Tibial artery (tissue), 4 donors: ENCODE measurements at regions not wholly inside any gene's neighbourhood (a gene's known extent, or its start where the extent isn't known, plus 50 kb on each side); places are given as distances from the start of the nearest gene placed in this dataset.

Experiments used
- DNase-seq, 2 donors: peaks; one replicate each; pipeline ENCODE4 v3.0.0-alpha.2; 2019
- H3K27ac ChIP-seq, 2 donors: fragments of 200-600 bp; sonication (generic) in 1 of 2; 1 replicate in 1 of 2; 2 replicates in 1 of 2; pipeline ENCODE4 v1.5.1; 2018 to 2019; ENCODE audit warnings: mild to moderate bottlenecking in 1 of 2
- H3K27me3 ChIP-seq, 2 donors: fragments of 200-600 bp; sonication (generic) in 1 of 2; one replicate each; pipeline versions ENCODE4 v1.5.1 to v1.6.0; 2016 to 2019
- H3K36me3 ChIP-seq, 3 donors: fragments of 200-600 bp; sonication (generic) in 2 of 3; one replicate each; pipeline ENCODE4 v1.5.1; 2016 to 2019; ENCODE audit warnings: mild to moderate bottlenecking in 2 of 3
- H3K4me1 ChIP-seq, 4 donors: fragments of 200-600 bp; sonication (generic) in 2 of 4; 1 replicate in 3 of 4; 2 replicates in 1 of 4; pipeline ENCODE4 v1.5.1; 2016 to 2019
- H3K4me3 ChIP-seq, 2 donors: fragments of 200-600 bp; sonication (generic) in 1 of 2; 1 replicate in 1 of 2; 2 replicates in 1 of 2; pipeline ENCODE4 v1.5.1; 2018 to 2019; ENCODE audit warnings: mild to moderate bottlenecking in 2 of 2
- H3K9me3 ChIP-seq, 3 donors: fragments of 200-600 bp; sonication (generic) in 1 of 3; one replicate each; pipeline ENCODE4 v1.5.1; 2016 to 2019
- intact Hi-C: fragments of 100-400 bp; cut with DNase I; formaldehyde crosslinking; loops from one replicate; pipeline ENCODE4 v1.15.0; 2023; ENCODE audit warnings: low total_unique reads
- TF ChIP-seq, protein P1 (sequence below), 2 experiments: fragments of 200-600 bp in 1 of 2; fragments of 450-650 bp in 1 of 2; IDR thresholded peaks; one replicate each; pipeline ENCODE4 v1.5.1; 2017 to 2019; ENCODE audit warnings: antibody characterized with exemption in 2 of 2, mild to moderate bottlenecking in 1 of 2, moderate library complexity in 1 of 2

DNA sequence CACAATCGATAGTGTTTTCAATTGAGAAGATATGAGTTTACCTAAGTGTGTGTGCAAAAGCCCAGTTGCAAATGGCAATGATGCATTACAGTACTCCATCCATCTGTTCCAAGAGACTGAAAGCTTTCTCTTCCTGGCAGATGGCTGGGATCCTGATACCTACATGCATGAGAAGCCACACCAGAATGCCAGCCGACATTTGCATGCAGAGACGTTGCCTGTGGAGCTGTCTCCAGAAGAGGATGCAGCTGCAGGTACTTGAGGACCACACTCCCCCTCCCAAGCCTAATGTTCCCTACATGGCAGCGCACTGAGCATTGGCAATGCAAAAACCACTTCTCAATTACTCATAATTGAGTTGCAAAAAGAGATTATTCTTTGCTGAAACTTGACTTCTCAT lies 332.1 kb downstream of the WDR11 start:
- DNase-seq, result no peak
- Histone ChIP-seq H3K9me3 (no peaks in the 10 kb centered on the region), H3K4me3 (no peak overlapping the region), H3K27me3 (no peaks in the 10 kb centered on the region), H3K27ac (no peak overlapping the region), H3K4me1 (no peaks in the 10 kb centered on the region), H3K36me3 (no peaks in the 10 kb centered on the region)
- TF ChIP-seq, protein P1, sequence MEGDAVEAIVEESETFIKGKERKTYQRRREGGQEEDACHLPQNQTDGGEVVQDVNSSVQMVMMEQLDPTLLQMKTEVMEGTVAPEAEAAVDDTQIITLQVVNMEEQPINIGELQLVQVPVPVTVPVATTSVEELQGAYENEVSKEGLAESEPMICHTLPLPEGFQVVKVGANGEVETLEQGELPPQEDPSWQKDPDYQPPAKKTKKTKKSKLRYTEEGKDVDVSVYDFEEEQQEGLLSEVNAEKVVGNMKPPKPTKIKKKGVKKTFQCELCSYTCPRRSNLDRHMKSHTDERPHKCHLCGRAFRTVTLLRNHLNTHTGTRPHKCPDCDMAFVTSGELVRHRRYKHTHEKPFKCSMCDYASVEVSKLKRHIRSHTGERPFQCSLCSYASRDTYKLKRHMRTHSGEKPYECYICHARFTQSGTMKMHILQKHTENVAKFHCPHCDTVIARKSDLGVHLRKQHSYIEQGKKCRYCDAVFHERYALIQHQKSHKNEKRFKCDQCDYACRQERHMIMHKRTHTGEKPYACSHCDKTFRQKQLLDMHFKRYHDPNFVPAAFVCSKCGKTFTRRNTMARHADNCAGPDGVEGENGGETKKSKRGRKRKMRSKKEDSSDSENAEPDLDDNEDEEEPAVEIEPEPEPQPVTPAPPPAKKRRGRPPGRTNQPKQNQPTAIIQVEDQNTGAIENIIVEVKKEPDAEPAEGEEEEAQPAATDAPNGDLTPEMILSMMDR (IDR thresholded peaks at IDR 0.05), result no peak
- intact Hi-C loops, result no loop called here

DNA sequence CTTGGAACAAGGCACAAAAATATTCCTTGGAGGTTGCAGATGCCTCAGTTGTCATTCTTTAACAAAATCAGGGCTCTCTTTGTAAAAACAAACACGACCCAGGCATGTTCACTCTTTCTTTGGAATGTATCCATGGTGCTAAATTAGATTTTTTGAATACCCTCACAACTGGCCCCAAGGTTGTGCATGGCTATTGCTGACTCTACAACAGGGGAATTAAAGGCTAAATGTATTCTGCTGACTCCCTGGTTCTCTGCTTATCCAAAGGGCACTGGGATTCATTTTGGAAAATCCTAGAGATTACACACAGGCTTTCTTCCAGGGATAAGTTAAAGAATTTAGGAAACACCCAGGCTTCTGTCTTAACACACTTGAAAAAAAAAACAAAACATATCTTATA lies 332.5 kb downstream of the WDR11 start:
- no peaks in the 10 kb centered on the region for H3K36me3 ChIP-seq
- H3K4me1 ChIP-seq, result no peaks in the 10 kb centered on the region
- no peak overlapping the region for H3K4me3 ChIP-seq
- no peak for DNase-seq
- intact Hi-C loops, result no loop called here
- no peak overlapping the region for H3K27ac ChIP-seq
- H3K9me3 ChIP-seq, result no peaks in the 10 kb centered on the region
- TF ChIP-seq, protein P1 (IDR thresholded peaks at IDR 0.05), result no peak
- no peaks in the 10 kb centered on the region for H3K27me3 ChIP-seq

DNA sequence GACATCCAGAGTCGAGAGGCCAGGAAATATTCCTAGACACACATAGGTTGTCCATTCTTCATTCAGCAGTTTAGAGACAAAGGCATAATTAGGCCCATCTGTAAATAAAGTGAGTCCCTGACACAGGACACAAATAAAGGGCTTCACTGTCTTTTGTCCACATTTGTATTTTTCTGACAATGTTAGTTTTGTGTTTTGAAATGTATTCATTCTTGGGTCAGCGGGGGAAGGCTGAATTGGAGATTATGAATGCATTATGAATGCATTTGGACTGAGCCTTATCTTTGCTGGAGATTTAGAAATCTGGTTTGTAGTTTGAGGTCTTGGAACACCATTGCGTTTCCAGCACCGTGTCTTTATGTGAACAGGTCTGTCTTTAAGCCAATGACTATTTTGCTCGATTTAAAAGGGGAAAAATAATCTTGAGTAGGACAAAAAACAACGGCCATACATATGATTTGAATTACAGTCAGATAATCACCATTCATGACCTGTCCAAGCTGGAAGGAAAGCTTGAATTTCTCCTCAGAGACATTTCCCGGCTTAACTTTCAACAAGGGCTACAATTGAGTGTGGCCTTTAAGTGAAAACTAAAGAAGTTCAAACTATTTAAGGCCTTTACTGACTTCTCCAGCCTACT lies 334.8 kb downstream of the WDR11 start:
- H3K27ac ChIP-seq, result no peak overlapping the region
- intact Hi-C loops, result no loop called here

DNA sequence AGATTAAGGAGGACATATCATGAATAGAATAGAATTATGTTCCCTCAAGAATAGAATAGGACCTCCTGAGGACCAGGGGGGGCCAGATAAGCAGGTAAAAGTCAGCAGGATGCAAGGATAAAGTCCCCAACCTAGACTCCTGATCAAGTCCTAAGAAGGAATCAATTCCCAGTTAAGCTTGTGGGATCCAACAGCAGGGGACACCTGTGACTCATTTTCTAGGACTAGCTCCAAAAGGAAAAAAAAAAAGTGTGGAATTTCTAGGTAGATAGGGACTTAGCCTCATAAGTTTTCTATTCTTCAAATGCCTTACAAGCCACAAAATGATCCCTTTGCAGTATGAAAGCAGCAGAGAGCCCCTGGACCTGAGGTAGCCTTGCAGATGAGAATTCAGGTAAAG lies 336.2 kb downstream of the WDR11 start:
- no peaks in the 10 kb centered on the region for H3K9me3 ChIP-seq
- H3K4me1 ChIP-seq, result no peaks in the 10 kb centered on the region
- H3K27me3 ChIP-seq, result no peaks in the 10 kb centered on the region
- no peaks in the 10 kb centered on the region for H3K36me3 ChIP-seq
- H3K4me3 ChIP-seq, result no peak overlapping the region
- DNase-seq, result no peak
- intact Hi-C loops, result no loop called here
- TF ChIP-seq, protein P1 (IDR thresholded peaks at IDR 0.05), result no peak
- H3K27ac ChIP-seq, result no peak overlapping the region

More for the DNA sequence above, 334.8 kb downstream of the WDR11 start:
- TF ChIP-seq, protein P1 (IDR thresholded peaks at IDR 0.05), result no peak
- Histone ChIP-seq H3K9me3 (no peaks in the 10 kb centered on the region), H3K27me3 (no peaks in the 10 kb centered on the region), H3K4me3 (no peak overlapping the region), H3K4me1 (no peaks in the 10 kb centered on the region), H3K36me3 (no peaks in the 10 kb centered on the region)
- no peak for DNase-seq

DNA sequence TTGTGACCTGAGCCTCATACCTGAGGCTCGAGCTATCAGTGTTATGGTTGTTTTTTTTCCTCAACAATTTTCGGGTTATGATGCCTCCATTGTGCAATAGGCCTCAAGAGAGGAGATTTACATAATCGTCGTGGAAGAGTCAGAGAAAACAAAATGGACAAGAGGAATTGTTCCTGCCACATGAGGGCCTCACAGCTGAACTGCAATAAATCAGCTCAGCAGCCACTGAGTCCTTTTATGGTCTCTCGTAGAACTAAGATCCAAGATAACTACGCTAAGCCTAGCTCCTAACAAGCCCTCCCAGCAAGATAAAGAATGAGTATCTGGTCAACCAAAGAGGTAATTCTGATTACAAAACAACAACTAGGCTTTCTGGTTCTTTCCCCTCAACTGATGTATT lies 336.8 kb downstream of the WDR11 start:
- intact Hi-C loops, result no loop called here
- H3K36me3 ChIP-seq, result no peaks in the 10 kb centered on the region
- no peaks in the 10 kb centered on the region for H3K27me3 ChIP-seq
- DNase-seq, result peak in 1 of 2 donors; percentile 39
- no peak overlapping the region for H3K27ac ChIP-seq
- TF ChIP-seq, protein P1 (IDR thresholded peaks at IDR 0.05), result no peak
- H3K9me3 ChIP-seq, result no peaks in the 10 kb centered on the region
- H3K4me1 ChIP-seq, result no peaks in the 10 kb centered on the region
- no peak overlapping the region for H3K4me3 ChIP-seq

DNA sequence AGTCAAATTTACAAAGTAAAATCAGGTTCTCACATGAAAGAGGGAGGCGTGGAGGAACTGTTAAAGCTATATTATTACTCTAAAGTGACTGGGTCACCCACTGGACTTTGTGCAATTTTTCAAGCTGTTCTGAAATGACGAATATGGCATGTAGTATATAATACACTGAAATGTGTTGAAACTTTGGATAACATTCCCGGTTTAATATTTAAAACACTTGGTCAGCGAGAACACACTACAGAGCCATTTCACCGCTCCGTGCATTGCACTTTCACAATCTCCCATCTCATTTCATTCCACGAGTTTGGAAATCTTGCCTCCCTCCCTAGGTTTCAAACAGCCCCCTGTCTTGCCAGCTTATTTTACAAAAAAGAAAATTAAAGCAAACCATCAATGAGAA lies 337.9 kb downstream of the WDR11 start:
- intact Hi-C loops, result no loop called here
- H3K27me3 ChIP-seq, result no peaks in the 10 kb centered on the region
- H3K27ac ChIP-seq, result no peak overlapping the region
- DNase-seq, result no peak
- TF ChIP-seq, protein P1 (IDR thresholded peaks at IDR 0.05), result no peak
- H3K36me3 ChIP-seq, result no peaks in the 10 kb centered on the region
- H3K9me3 ChIP-seq, result no peaks in the 10 kb centered on the region
- no peaks in the 10 kb centered on the region for H3K4me1 ChIP-seq
- no peak overlapping the region for H3K4me3 ChIP-seq
